Putamen (tissue), 1 donor: ENCODE measurements at regions not wholly inside any gene's neighbourhood (a gene's known extent, or its start where the extent isn't known, plus 50 kb on each side); places are given as distances from the start of the nearest gene placed in this dataset.

ENCODE experiments used
- DNase-seq: peaks from one replicate; pipeline ENCODE4 v3.0.0-alpha.2; 2016; ENCODE audit warnings: low spot score

DNA sequence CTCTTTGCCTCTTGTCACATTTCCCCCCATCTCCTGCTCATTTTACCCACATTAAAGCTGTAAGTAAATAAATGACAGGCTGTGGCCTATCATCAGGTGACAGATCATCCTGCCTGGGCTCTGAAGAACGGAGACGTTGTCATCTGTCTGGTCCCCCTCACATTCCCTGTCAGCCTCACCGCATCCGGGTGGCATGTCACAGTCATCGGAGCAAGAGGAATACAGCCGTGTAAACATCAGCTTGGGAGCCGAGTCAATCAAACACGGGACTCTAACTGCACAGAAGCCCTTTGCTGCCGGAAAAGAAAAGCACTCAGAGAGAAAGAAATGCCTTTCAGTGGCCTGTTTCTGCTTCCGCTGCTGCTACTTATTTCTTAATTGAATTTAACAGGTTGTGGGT is 371.9 kb upstream of the ID4 start:
- DNase-seq, result no peak

DNA sequence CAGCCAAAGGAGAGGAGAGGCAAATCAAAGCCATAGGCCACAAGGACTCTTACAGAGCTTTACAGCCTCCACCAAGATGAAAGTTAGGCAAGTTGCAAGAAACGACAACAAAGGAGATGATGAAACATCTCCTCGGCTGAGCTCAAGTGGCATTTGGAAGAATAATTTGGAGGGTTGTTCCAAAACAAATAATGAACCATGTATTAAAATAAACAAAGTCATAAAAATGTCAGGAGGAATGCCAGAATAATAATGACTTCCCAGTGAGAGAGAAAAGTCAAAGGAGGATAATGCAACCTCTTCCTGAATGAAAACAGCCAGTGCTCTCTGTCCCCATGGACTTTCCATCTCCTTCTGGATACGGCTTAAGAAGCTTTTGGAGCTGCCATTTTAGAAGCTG is 371.4 kb upstream of the ID4 start:
- no peak for DNase-seq

DNA sequence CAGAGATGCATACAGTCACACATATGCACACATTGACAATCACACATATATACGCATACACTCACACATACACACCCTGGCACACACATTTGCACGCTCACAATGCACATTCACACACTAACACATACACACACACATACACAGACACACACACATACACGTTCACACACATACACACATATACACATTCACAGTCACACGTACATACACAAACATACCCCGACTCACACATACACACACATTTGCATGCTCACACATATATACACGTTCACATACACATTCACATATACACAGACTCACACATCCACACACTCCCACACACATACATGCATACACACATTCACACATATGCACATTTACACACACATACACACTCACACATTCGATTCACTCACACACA is 366.8 kb upstream of the ID4 start:
- DNase-seq, result no peak

DNA sequence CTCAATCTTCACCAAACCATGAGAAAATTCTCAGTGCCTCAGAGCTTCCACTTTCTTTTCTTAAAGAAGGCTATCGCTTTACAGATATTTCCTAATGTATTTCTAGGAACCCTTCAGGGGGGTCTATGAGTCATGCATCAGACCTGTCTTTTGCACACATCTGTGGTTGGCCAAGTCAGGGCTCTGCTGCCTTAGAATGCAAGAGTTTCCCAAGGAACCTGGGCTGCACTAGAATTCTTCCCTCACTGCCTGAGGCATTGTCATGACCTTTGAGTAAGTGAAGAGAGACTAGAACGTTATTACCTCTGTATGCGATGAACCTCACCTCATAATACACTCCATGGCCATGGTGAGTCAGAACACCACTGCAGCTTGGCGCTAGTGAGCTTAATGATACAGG is 365.0 kb upstream of the ID4 start:
- DNase-seq, result no peak

DNA sequence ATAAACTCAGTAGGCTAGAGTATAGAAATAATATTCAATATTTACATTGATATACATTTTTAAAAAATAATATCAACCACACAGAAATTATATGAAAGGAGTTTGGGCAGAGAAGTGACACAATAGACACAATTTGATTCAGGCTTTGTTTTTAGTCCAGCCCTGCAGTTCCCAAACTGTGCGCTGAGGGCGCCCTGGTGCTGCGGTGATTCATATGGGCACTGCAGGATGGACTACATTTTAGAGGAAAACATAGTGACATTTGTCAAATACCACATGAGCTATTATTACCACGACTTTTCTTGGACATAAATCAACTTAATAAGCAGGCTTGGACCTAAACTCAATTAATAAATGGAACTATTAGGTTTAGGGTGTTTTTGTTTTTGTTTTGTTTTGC is 364.3 kb upstream of the ID4 start:
- DNase-seq, result no peak

DNA sequence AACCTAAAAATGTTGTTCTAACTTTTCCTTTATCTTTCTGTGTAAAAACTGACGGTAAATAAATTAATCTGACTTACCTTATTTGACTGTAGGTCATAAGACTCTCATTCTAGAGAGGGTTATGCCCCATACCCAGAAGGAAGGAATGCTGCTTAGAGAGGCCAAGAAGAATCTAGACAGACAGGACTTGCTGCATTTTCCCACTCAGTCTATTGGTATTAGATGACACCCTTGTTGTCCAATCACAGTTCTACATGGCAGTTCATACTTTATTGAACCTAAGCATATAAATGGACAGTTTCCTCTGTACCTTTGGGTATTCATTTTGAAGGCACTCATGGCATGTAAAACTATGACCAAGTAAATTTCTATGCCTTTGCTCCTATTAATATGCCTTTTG is 359.6 kb upstream of the ID4 start:
- no peak for DNase-seq

DNA sequence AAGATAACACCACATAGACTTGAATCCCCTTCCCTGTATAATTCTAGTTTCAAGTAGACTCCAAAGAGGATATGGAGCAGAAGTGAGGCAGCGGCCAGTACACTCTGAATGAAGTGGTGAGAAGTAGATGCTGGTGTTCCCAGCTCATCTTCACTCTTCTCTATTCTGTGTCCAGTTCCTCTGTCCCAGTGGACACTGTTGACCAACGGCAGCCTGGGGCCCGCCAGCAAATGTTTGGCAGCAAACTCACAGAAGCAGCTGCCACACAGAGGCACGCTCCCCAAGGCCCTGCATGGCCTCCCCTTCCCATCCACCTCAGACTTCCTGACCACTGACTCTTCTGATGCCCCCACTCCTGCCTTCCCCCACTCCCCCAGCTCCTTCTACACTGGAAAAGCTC is 358.9 kb upstream of the ID4 start:
- DNase-seq, result no peak

DNA sequence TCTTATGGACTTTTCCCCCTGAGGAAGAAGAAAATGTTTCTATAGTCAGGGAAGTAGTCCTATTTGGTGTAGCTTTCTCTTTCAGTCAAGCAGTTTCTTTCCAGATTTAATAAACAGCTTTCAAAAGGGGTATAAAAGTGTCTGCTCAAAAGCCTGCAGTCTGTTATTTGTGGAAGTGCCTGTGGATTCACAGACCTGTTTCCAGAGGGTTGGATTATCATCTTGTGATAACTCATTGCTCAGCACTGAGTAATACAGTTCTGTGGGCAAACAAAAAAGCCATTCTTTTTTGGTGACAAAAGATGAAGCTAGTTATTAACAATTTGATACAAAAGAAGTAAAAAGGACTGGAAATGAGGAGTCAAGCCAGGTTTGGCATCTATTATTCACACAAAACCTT is 358.2 kb upstream of the ID4 start:
- DNase-seq, result no peak

DNA sequence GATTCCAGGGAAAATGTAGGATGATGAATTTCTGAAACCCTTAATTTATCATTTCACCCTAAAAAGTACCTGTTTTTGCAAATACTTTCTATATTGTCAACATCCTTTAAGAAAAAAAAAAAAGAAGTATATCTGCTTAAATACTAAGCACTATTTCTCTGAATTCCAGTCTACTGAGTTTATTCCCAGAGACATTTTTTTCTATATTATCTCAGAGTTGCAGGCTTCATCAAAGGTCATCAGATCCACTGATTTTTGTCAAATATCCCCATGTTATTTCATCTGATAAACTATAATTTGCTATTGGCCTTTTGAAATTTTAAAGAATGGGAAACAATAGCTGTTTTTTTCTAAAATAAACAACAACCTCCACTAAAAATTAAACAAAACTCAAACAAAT is 357.6 kb upstream of the ID4 start:
- DNase-seq, result no peak

DNA sequence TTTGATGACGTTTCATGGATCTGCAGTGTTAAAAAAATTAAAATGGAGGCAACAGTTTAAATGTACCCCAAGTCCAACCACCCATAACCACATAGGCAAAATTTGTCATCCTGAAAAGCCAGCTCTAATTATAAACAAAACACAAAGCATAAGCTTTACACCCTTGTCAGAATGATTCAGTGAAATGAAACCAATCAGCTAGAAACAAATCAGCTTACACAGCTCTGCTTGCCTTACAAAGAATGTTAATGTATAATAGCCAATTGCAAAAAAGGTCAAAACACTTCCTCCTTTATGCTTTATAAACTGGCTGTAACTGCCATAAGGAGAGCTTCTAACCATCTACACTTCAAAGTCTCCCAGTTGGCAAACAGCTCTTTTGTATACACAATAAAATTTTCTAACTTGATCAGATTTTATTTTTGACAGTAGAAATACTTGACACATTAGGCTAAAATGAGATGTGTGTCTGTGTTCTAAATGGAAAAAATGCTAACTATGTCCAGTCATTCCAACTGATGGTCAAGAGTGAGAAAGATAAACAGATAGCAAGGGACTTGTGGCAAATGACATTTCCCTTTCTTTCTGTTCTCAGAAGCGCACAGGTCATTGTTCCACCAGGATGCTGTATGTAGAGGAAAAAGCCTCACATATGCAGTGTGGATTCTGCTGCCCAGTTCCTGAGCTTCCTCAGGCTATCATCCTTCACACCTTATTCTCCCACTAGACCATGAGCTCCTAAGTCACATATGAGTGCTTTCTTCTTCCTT is 344.3 kb upstream of the ID4 start:
- no peak for DNase-seq

DNA sequence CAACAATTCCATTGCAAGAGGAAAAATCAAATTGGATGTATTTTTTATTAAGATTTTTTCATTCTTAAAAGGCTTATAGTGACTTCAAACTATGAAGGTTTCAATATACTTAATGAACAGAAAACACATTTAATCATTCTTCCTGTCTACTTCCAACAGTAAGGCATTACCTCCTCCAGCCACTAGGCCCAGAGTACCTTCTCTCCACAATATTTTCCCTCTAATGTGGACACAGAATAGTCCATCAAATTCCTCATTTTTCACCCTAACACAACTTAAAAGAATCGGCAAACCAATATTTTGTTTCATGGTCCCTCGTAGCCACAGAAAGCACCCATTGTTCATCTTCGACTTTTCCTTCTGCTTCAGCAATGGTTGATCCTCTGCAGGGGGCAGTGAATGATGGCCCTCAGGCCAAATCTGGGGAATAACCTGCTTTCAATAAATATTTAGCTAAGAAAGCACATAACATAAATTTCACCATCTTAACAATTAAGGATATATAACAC is 335.4 kb upstream of the ID4 start:
- no peak for DNase-seq

DNA sequence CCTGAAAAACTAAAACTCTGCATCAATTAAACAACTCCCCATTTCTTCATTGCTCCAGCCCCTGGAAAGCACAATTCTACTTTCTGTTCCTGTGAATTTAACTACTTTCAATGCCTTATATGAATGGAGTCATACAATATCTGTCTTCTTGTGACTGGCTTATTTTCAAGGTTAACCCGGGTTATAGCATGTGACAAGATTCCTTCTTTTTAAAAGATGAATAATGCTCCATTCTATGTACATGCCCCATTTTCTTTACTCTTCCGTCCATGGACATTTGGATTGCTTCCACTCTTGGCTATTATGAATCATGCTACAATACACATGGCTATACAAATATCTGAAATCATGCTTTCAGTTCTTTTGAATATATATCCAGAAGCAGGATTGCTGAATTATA is 334.9 kb upstream of the ID4 start:
- no peak for DNase-seq

DNA sequence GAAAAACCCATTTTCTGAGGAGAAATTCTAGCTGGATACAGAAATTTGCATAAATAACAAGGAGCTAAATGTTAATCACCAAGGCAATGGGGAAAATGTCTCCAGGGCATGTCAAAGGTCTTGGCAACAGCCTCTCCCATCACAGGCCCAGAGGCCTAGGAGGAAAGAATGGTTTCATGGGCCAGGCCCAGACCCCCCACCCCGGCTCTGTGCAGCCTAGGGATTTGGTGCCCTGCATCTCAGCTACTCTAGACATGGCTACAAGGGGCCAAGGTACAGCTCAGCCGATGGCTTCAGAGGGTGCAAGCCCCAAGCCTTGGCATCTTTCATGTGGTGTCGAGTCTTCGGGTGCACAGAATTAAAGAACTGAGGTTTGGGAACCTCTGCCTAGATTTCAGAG is 321.2 kb upstream of the ID4 start:
- no peak for DNase-seq

DNA sequence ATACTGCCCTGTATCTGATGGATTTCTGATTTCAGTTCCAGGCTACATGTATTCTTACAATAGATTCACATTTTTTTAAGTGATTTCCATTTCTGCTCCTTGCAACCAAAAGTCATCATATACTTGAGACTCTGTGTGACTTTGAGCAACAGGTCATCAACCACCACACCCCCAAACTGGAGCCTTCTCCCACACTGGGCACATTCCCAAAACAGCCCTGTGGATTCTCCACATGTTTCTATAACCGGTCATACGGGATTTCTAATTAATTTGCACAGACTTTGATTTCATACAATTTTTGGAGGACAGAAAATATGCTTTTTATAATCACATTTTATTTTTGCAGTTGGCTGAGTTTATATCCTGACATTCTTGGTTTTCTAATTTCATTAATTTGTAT is 317.2 kb upstream of the ID4 start:
- no peak for DNase-seq

DNA sequence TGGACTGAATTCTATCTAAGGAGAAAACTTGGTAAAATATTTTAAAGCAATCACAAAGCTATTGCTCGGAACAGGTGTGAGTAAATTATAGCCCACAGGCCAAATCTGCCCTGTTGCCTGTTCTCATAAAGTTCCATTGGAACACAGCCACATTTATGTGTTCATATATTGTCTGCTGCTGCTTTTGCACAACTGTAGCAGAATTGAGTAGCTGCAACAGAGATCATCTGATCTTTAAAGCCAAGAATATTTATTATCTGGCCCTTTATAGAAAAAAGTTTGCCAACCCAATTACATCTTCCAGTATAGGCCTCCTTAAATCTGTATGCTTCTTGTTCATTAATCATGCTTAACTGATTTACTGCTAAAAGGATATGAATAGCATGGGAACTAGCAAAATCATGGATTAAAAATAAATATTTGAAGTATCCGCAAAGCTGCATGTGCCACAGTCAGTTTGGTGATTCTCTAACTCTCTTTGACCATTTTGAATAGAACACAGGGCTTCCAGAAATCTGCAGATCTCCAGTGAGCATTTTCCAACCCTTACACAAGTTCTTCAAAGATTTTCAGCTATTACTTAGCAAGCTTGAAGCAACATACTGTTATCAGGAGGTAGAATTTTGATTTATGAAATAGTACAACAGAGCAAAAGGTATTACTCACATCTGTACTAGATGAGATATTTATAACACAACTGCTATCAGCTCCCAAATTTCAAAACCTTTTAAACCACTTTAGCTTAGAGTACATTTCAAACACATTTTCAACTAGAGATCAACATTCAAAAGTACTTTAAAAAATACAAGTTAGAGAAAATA is 312.6 kb upstream of the ID4 start:
- no peak for DNase-seq

DNA sequence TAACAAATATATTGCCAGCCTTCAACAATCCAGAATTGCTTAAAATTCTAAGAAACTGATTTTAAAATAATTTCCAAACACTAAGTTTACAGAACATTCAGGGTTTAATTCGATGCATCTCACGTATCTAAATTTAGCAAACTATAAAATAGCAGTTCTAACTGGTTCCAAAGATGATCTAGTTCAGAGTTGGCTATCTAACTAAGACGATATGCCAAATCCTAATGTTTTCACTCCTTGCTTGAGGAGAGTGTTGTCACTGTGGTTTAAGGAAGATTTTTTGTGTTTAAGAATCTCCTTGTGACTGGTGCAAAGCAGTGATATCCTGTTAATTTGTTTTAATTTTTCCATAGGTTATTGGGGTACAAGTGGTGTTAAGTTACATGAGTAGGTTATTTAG is 311.5 kb upstream of the ID4 start:
- DNase-seq, result no peak

DNA sequence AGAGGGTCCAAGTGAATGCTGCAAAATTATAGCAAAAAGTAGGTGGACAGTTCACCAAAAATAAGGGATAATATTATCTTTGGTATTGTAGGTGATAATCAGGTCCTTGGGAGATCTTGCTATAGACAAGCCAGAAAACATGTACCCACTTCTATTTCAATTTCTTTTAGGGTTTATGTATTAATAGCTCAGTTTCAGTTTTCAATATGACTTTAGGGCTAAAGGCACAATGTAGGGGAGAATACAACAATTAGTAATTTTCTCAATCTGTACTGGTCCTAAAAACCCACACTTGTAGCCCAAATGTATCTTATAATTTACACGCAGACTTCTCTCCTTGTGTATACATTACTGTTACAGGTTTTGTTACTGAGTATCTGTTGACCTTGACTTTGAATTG is 307.0 kb upstream of the ID4 start:
- DNase-seq, result no peak

DNA sequence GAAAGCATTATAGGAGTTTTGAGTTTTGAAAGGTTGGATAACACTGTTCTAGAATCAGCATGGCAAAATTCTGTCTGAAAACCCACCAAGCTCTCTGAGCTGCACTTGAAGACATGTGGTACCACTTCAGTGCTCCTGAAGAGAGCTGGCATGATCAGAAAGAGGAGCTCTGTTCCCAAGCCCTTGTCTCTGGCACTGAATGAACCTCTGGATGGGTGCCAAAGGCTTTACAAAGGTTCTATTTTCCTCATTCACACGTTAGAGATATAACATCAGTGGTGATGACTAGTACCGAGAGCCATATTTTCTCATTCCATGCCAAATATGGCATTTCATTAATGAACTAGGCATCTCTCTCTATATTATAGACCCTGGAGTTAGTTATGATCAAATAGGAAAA is 301.8 kb upstream of the ID4 start:
- DNase-seq, result no peak

DNA sequence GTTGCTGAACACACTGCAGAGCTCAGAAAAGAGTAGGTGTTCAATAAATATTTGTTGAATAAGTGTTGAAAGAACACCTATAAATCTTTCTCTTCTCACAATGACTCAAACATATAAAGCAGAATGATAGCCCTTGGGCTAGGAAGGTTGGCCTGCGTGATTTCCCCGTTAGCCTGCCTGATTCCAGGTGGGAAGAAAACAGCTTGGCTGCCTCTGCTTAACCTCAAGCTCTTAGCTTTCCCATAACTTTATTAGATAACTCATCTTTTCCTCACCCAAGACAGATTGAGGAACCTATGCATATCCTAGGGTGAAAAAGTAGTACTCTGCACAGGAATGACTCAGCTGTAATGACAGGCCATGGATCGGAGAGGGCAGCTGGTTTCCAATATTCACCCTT is 300.3 kb upstream of the ID4 start:
- DNase-seq, result no peak

DNA sequence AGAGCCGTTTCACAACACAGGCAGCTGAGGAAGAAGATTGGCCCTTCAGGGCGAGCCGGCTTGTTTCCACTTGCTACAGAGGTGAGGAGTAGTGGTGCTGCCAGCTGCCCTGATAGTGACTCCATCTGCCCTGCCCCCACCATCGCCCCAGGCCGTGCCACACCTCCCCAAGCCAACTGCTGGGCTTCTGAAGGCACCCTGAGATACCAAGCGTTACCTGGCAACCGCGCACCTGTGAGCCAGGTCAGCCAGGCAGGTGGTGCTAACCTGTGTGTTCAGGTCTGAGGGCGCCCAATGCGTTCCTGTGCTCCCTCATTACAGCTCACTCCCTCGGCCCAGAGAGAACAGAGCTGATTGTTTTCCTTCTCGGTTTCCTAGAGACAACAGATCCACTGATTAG is 299.1 kb upstream of the ID4 start:
- no peak for DNase-seq

DNA sequence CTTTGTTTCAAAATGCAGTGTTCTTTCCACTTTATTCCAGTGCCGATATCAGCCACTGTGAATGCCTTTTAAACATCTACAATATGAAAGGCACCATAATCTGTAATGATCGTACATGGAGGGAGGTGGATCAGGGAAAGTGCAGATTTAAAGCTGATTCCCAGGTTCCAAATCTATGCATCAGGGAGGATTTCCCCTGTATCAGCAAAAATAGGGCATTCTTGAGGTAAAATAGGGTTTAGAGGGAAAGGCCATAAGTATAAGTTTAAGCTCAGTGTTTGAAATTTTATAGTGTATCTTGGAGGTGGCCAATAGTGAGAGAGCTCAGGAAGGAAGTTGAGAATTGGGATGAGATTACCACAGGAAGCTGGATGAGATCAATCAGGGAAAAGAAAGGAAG is 289.7 kb upstream of the ID4 start:
- no peak for DNase-seq

DNA sequence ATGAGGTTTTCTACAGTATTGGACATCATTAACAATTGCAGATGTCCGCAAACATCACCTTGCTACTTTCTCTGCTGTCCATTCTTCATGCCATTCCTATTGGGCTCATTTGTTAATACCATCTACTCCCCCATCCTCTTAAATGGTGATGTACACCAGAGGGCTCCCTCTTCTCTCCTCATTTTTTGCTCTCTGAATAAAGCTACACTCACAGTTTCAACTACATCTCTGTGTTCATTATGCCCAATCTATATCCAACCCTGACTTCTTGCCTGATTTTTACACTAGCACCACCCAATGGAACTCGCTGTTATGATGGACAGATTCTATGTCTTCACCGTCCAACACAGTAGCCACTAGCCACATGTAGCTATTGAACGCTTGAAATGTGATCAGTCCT is 288.1 kb upstream of the ID4 start:
- no peak for DNase-seq

DNA sequence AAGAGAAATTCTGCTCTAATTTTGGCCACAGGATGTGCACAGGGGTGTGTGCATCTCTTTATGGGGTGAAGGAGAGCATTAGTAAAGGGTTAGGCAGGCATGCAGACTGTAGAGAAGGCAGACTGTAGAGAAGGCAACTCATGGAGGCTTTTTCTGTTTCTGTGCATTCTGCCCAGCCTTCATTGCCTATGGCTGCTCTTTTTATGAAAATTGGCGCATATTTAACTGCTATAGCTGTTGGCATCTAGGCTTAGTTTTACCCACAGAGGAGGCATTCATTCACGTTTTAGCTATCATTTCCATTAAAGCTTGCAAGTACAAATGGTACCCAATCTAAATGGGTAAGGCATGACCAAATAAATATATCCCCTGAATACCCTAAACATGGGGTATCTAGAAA is 286.8 kb upstream of the ID4 start:
- no peak for DNase-seq

DNA sequence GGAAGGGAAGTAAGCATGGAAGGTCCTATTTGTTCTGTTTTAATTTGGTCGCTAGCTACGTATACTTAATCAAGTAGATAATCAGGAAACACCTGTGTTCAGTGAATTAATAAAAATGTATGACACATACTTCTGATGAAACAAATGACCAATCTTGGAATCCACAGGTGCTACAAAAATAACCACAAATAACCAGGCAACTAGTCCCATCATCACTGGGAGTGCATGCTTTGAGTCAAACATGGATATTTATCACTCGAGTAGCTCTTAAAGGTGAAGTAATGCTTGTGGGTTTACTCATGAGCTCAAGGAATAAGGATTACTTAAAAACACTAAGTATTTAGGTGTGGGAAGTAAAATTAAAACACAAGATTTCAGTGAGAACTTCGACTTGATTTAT is 285.6 kb upstream of the ID4 start:
- no peak for DNase-seq
